DND-41 (cell line): ENCODE measurements at regions not wholly inside any gene's neighbourhood (a gene's known extent, or its start where the extent isn't known, plus 50 kb on each side); places are given as distances from the start of the nearest gene placed in this dataset.

Experiments
- CTCF ChIP-seq: IDR thresholded peaks from 2 replicates; pipeline ENCODE4 v1.5.1; 2012; ENCODE audit warnings: borderline replicate concordance, low read length, moderate library complexity, mild to moderate bottlenecking; ENCODE audit not compliant: poor library complexity, severe bottlenecking; ENCODE audit errors: extremely low read depth
- EZH2 ChIP-seq: IDR thresholded peaks from 3 replicates; pipeline ENCODE4 v1.6.1; 2012; ENCODE audit warnings: borderline replicate concordance, low read depth, mild to moderate bottlenecking, moderate library complexity, low read length, inconsistent platforms; ENCODE audit not compliant: severe bottlenecking

GRCh38 chr17:70286391-70286790 lies 117.1 kb downstream of the KCNJ2 start:
- TF ChIP-seq CTCF (no peak), EZH2 (no peak)
